ENCODE measurements at regions not wholly inside any gene's neighbourhood (a gene's known extent, or its start where the extent isn't known, plus 50 kb on each side); places are given as distances from the start of the nearest gene placed in this dataset.

DNA sequence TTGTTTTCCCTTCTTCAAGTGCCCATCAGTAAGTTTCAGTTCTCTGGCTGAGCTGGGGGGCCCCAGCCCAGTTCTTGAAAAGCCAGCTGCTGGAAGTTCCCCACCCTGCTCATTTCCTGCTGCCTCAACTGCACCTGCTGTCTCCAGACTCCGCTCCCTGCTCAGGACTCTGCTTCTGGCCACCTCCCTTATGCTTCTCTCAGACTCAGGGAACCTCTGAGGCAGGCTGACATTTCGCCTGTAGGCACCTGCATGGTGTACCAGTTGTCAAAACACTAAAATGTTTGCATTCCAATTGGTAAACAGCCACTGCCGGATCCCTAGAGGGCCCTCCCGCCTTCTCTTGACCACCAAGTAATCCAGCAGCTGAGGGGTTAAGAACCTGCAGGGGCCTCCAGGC lies 136.5 kb upstream of the VRK1 start:
- Mint-ChIP-seq H3K4me3 (ENCODE audit: unreplicated experiment) (no peak overlapping the region), H3K36me3 (ENCODE audit: low read depth, unreplicated experiment) (no peaks in the 10 kb centered on the region), H3K4me1 (ENCODE audit: low read depth, unreplicated experiment) (no peaks in the 10 kb centered on the region), H3K27ac (ENCODE audit: unreplicated experiment) (no peak overlapping the region), H3K9me3 (ENCODE audit: unreplicated experiment) (peaks cover 7% of the 10 kb centered on the region), H3K27me3 (ENCODE audit: low read depth, unreplicated experiment) (peaks cover 21% of the 10 kb centered on the region)
- Histone ChIP-seq H4K20me1 (ENCODE audit: insufficient read depth, low read length) (no peaks in the 10 kb centered on the region), H3K9ac (ENCODE audit: low read length) (no peak overlapping the region), H3K4me1 (ENCODE audit: insufficient read depth, low read length) (no peaks in the 10 kb centered on the region), H3K9me3 (ENCODE audit: insufficient read depth, low read depth, low read length) (no peaks in the 10 kb centered on the region), H3K27me3 (ENCODE audit: insufficient read depth, low read length) (peaks cover 6% of the 10 kb centered on the region), H3K4me2 (ENCODE audit: low read length) (no peak overlapping the region), H3K36me3 (ENCODE audit: insufficient read depth, low read length) (no peaks in the 10 kb centered on the region), H3K27ac (ENCODE audit: low read depth, low read length) (no peak overlapping the region), H2AFZ (ENCODE audit: low read depth, low read length) (no peak overlapping the region), H3K79me2 (ENCODE audit: insufficient read depth, low read length) (no peaks in the 10 kb centered on the region), H3K4me3 (ENCODE audit: insufficient read depth, low read depth, low read length) (no peak overlapping the region)
- FAIRE-seq (no peak), DNase-seq (ENCODE audit: low read depth) (no peak)
- no peak for TF ChIP-seq EZH2 (IDR thresholded peaks at IDR 0.05; ENCODE audit: insufficient read depth, low read length)
- TF ChIP-seq, protein P1, sequence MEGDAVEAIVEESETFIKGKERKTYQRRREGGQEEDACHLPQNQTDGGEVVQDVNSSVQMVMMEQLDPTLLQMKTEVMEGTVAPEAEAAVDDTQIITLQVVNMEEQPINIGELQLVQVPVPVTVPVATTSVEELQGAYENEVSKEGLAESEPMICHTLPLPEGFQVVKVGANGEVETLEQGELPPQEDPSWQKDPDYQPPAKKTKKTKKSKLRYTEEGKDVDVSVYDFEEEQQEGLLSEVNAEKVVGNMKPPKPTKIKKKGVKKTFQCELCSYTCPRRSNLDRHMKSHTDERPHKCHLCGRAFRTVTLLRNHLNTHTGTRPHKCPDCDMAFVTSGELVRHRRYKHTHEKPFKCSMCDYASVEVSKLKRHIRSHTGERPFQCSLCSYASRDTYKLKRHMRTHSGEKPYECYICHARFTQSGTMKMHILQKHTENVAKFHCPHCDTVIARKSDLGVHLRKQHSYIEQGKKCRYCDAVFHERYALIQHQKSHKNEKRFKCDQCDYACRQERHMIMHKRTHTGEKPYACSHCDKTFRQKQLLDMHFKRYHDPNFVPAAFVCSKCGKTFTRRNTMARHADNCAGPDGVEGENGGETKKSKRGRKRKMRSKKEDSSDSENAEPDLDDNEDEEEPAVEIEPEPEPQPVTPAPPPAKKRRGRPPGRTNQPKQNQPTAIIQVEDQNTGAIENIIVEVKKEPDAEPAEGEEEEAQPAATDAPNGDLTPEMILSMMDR (IDR thresholded peaks at IDR 0.05; ENCODE audit: insufficient read depth, low read depth, low read length): no peak

DNA sequence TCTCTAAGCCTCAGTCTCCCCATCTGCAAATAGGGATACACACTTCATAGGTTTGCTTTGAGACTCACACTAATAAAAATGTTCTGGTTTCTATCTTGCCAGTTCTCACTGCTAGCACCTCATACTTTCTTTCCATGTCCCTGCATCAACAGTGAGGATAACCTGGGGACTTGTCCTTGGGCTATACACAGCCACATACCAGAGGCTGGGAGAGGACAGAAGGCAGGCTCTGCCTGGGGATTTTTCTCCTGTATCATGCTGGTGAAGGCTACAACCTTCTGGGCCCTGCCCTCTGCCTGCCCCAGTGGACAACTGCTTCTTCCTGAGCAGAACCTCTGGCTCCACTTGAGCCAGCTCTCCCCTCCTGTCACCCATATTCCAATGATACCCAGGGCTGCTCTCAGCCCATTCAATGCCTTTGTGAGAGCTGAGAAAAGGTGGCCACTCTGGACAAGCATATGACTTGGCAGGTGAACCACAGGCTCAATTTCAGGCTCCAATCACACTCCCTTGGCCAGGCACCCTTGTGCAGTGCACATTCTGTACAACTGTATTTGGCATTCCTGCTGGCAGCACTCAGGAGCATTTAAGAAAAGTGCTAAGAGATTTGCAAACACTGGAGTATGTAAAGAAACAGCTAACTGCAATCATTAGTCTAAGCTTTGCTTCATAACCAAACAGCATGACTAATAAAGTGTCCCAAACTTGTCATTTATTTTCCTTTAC lies 135.8 kb upstream of the VRK1 start:
- no peaks in the 10 kb centered on the region for H3K9me3 ChIP-seq (ENCODE audit: insufficient read depth, low read depth, low read length)
- Mint-ChIP-seq H3K36me3 (ENCODE audit: low read depth, unreplicated experiment) (no peaks in the 10 kb centered on the region), H3K4me3 (ENCODE audit: unreplicated experiment) (no peak overlapping the region), H3K27me3 (ENCODE audit: low read depth, unreplicated experiment) (peaks cover 25% of the 10 kb centered on the region), H3K27ac (ENCODE audit: unreplicated experiment) (no peak overlapping the region), H3K4me1 (ENCODE audit: low read depth, unreplicated experiment) (no peaks in the 10 kb centered on the region), H3K9me3 (ENCODE audit: unreplicated experiment) (peaks cover 5% of the 10 kb centered on the region)
- H3K4me2 ChIP-seq (ENCODE audit: low read length): no peak overlapping the region
- no peaks in the 10 kb centered on the region for H4K20me1 ChIP-seq (ENCODE audit: insufficient read depth, low read length)
- H3K4me1 ChIP-seq (ENCODE audit: insufficient read depth, low read length): no peaks in the 10 kb centered on the region
- no peak for DNase-seq (ENCODE audit: low read depth)
- H3K27me3 ChIP-seq (ENCODE audit: insufficient read depth, low read length): peaks cover 6% of the 10 kb centered on the region
- H3K9ac ChIP-seq (ENCODE audit: low read length): no peak overlapping the region
- no peak for FAIRE-seq
- H3K4me3 ChIP-seq (ENCODE audit: insufficient read depth, low read depth, low read length): no peak overlapping the region
- no peak overlapping the region for H2AFZ ChIP-seq (ENCODE audit: low read depth, low read length)
- H3K36me3 ChIP-seq (ENCODE audit: insufficient read depth, low read length): no peaks in the 10 kb centered on the region
- no peaks in the 10 kb centered on the region for H3K79me2 ChIP-seq (ENCODE audit: insufficient read depth, low read length)
- TF ChIP-seq, protein P1 (IDR thresholded peaks at IDR 0.05; ENCODE audit: insufficient read depth, low read depth, low read length): no peak
- TF ChIP-seq EZH2 (IDR thresholded peaks at IDR 0.05; ENCODE audit: insufficient read depth, low read length): no peak
- H3K27ac ChIP-seq (ENCODE audit: low read depth, low read length): no peak overlapping the region

Data from astrocyte (in vitro differentiated cells and primary cell).